ENCODE measurements at regions not wholly inside any gene's neighbourhood (a gene's known extent, or its start where the extent isn't known, plus 50 kb on each side); places are given as distances from the start of the nearest gene placed in this dataset.

GRCh38 chr4:156710365-156711192 is 261.0 kb downstream of the PDGFC start:
- no peak for DNase-seq (ENCODE audit: low spot score)

- no peak for DNase-seq (ENCODE audit: low spot score)
Measured at GRCh38 chr4:156705311-156705710, 266.3 kb downstream of the PDGFC start.

- DNase-seq (ENCODE audit: low spot score) = no peak
Measured at GRCh38 chr4:156695163-156695562, 276.4 kb downstream of the PDGFC start.

GRCh38 chr4:156694413-156694812 is 277.2 kb downstream of the PDGFC start:
- DNase-seq (ENCODE audit: low spot score) = no peak

GRCh38 chr4:156693557-156693956 is 278.0 kb downstream of the PDGFC start:
- DNase-seq (ENCODE audit: low spot score) = no peak

- DNase-seq (ENCODE audit: low spot score) = no peak
Measured at GRCh38 chr4:156692016-156692415, 279.6 kb downstream of the PDGFC start.

- DNase-seq (ENCODE audit: low spot score) = no peak
Measured at GRCh38 chr4:156690572-156690971, 281.0 kb downstream of the PDGFC start.

- no peak for DNase-seq (ENCODE audit: low spot score)
Measured at GRCh38 chr4:156686120-156686519, 285.5 kb downstream of the PDGFC start.

- peak; percentile 13 for DNase-seq (ENCODE audit: low spot score)
Measured at GRCh38 chr4:156685308-156685707, 286.3 kb downstream of the PDGFC start.

- DNase-seq (ENCODE audit: low spot score) = no peak
Measured at GRCh38 chr4:156677656-156678055, 293.9 kb downstream of the PDGFC start.

- DNase-seq (ENCODE audit: low spot score) = peak; percentile 42
Measured at GRCh38 chr4:156677131-156677531, 294.5 kb downstream of the PDGFC start.

- DNase-seq (ENCODE audit: low spot score) = no peak
Measured at GRCh38 chr4:156676116-156676851, 295.3 kb downstream of the PDGFC start.

- DNase-seq (ENCODE audit: low spot score) = no peak
Measured at GRCh38 chr4:156673483-156673882, 298.1 kb downstream of the PDGFC start.

- DNase-seq (ENCODE audit: low spot score) = peak; percentile 16
Measured at GRCh38 chr4:156672492-156673305, 298.9 kb downstream of the PDGFC start.

- DNase-seq (ENCODE audit: low spot score) = no peak
Measured at GRCh38 chr4:156665780-156666366, 305.7 kb downstream of the PDGFC start.

GRCh38 chr4:156663663-156664062 is 307.9 kb downstream of the PDGFC start:
- DNase-seq (ENCODE audit: low spot score) = no peak

- no peak for DNase-seq (ENCODE audit: low spot score)
Measured at GRCh38 chr4:156662921-156663320, 308.7 kb downstream of the PDGFC start.

GRCh38 chr4:156661555-156661954 is 310.0 kb downstream of the PDGFC start:
- no peak for DNase-seq (ENCODE audit: low spot score)

GRCh38 chr4:156660465-156660864 is 311.1 kb downstream of the PDGFC start:
- no peak for DNase-seq (ENCODE audit: low spot score)

GRCh38 chr4:156659983-156660382 is 311.6 kb downstream of the PDGFC start:
- no peak for DNase-seq (ENCODE audit: low spot score)

- no peak for DNase-seq (ENCODE audit: low spot score)
Measured at GRCh38 chr4:156659570-156659969, 312.0 kb downstream of the PDGFC start.

GRCh38 chr4:156656896-156657295 is 314.7 kb downstream of the PDGFC start:
- no peak for DNase-seq (ENCODE audit: low spot score)
